Posterior cingulate gyrus (tissue), 11 donors: ENCODE measurements at regions not wholly inside any gene's neighbourhood (a gene's known extent, or its start where the extent isn't known, plus 50 kb on each side); places are given as distances from the start of the nearest gene placed in this dataset.

Experiments
- DNase-seq, 10 donors: peaks; one replicate each; pipeline versions ENCODE4 v3.0.0 to v3.0.0-alpha.2; 2020 to 2021; ENCODE audit warnings: mixed read lengths in 3 of 10
- intact Hi-C: fragments of 100-400 bp; cut with DNase I; formaldehyde crosslinking; loops from one replicate; pipeline ENCODE4 v1.15.1; 2023

GRCh38 chr2:226623587-226624368, 175.8 kb downstream of the IRS1 start:
- DNase-seq, result no peak
- intact Hi-C loops, result no loop called here

- intact Hi-C loops, result no loop called here
Measured at GRCh38 chr2:226622484-226622883, 177.1 kb downstream of the IRS1 start.

GRCh38 chr2:226620176-226620575, 179.4 kb downstream of the IRS1 start:
- intact Hi-C loops, result no loop called here
- DNase-seq, result no peak

More at GRCh38 chr2:226622484-226622883, 177.1 kb downstream of the IRS1 start:
- DNase-seq, result no peak

- DNase-seq, result no peak
- intact Hi-C loops, result no loop called here
Measured at GRCh38 chr2:226619707-226620106, 179.9 kb downstream of the IRS1 start.

- intact Hi-C loops, result no loop called here
- DNase-seq, result no peak
Measured at GRCh38 chr2:226618875-226619605, 180.6 kb downstream of the IRS1 start.

- intact Hi-C loops, result no loop called here
Measured at GRCh38 chr2:226618544-226618874, 181.1 kb downstream of the IRS1 start.

GRCh38 chr2:226615891-226616290, 183.7 kb downstream of the IRS1 start:
- no peak for DNase-seq
- intact Hi-C loops, result no loop called here

More at GRCh38 chr2:226618544-226618874, 181.1 kb downstream of the IRS1 start:
- DNase-seq, result no peak

- no peak for DNase-seq
- intact Hi-C loops, result no loop called here
Measured at GRCh38 chr2:226611944-226612318, 187.7 kb downstream of the IRS1 start.

GRCh38 chr2:226611196-226611943, 188.2 kb downstream of the IRS1 start:
- DNase-seq, result no peak
- intact Hi-C loops, result no loop called here

- DNase-seq, result no peak
Measured at GRCh38 chr2:226609366-226609765, 190.3 kb downstream of the IRS1 start.

GRCh38 chr2:226608451-226608850, 191.2 kb downstream of the IRS1 start:
- intact Hi-C loops, result no loop called here
- DNase-seq, result no peak

More at GRCh38 chr2:226609366-226609765, 190.3 kb downstream of the IRS1 start:
- intact Hi-C loops, result no loop called here

- intact Hi-C loops, result no loop called here
- no peak for DNase-seq
Measured at GRCh38 chr2:226607379-226607778, 192.2 kb downstream of the IRS1 start.

GRCh38 chr2:226605642-226606041, 194.0 kb downstream of the IRS1 start:
- DNase-seq, result no peak
- intact Hi-C loops, result no loop called here

- intact Hi-C loops, result no loop called here
Measured at GRCh38 chr2:226603606-226604005, 196.0 kb downstream of the IRS1 start.

GRCh38 chr2:226601881-226602662, 197.5 kb downstream of the IRS1 start:
- no peak for DNase-seq
- intact Hi-C loops, result no loop called here

More at GRCh38 chr2:226603606-226604005, 196.0 kb downstream of the IRS1 start:
- no peak for DNase-seq

- intact Hi-C loops, result no loop called here
- peak in 1 of 10 donors; percentile 43 for DNase-seq
Measured at GRCh38 chr2:226600802-226601201, 198.8 kb downstream of the IRS1 start.

- intact Hi-C loops, result no loop called here
- no peak for DNase-seq
Measured at GRCh38 chr2:226600184-226600583, 199.4 kb downstream of the IRS1 start.

GRCh38 chr2:226589043-226589442, 210.6 kb downstream of the IRS1 start:
- no peak for DNase-seq
- intact Hi-C loops, result no loop called here

GRCh38 chr2:226585130-226585561, 214.5 kb downstream of the IRS1 start:
- intact Hi-C loops, result no loop called here
- no peak for DNase-seq

- intact Hi-C loops, result no loop called here
- DNase-seq, result no peak
Measured at GRCh38 chr2:226584518-226585055, 215.0 kb downstream of the IRS1 start.
